HG02943 (cell line): ENCODE measurements at regions not wholly inside any gene's neighbourhood (a gene's known extent, or its start where the extent isn't known, plus 50 kb on each side); places are given as distances from the start of the nearest gene placed in this dataset.
"Not testable (repeated sequence)": the region's sequence is repeated elsewhere in the genome, so short reads cannot be mapped to it uniquely, and the experiment has no call there.

Experiments used
- ATAC-seq: cut with Tn5 transposase; IDR thresholded peaks from one replicate; pipeline ENCODE4 v1.9.1; 2021; ENCODE audit warnings: mild to moderate bottlenecking, low read depth, moderate library complexity; ENCODE audit not compliant: unreplicated experiment

DNA sequence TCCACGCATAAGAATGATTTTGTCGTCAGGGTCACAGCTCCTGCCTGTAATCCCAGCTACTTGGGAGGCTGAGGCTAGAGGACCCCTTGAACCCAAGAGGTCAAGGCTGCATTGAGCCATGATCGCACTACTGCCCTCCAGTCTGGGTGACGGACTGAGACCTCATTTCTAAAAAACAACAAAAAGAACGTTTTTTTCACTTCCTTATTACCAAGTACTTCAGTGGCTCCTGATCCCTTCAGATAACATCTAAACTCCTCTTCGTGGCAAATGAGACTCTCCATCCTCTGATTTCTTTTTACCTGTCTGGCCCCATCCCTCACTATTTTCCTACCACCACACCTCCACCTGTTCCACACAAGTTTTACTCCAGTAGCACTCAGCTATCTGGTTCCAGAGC, 105.4 kb upstream of the TLK1 start:
- ATAC-seq, result no peak

DNA sequence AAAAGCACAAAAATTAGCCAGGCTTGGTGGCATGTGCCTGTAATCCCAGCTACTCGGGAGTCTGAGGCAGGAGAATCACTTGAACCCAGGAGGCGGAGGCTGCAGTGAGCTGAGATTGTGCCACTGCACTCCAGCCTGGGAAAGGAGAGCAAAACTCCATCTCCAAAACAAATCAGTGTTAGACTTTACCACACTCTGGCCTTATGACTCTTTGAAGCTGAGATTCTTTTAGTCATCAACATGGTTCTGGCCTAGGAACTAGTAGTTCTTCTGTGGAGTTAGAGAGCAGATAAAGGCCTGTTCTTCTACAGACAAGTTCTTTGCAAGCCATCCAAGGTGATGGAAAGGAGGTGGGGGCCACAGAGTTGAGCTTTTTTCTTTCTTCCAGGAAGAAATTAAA, 100.8 kb upstream of the TLK1 start:
- ATAC-seq, result not testable (repeated sequence)

DNA sequence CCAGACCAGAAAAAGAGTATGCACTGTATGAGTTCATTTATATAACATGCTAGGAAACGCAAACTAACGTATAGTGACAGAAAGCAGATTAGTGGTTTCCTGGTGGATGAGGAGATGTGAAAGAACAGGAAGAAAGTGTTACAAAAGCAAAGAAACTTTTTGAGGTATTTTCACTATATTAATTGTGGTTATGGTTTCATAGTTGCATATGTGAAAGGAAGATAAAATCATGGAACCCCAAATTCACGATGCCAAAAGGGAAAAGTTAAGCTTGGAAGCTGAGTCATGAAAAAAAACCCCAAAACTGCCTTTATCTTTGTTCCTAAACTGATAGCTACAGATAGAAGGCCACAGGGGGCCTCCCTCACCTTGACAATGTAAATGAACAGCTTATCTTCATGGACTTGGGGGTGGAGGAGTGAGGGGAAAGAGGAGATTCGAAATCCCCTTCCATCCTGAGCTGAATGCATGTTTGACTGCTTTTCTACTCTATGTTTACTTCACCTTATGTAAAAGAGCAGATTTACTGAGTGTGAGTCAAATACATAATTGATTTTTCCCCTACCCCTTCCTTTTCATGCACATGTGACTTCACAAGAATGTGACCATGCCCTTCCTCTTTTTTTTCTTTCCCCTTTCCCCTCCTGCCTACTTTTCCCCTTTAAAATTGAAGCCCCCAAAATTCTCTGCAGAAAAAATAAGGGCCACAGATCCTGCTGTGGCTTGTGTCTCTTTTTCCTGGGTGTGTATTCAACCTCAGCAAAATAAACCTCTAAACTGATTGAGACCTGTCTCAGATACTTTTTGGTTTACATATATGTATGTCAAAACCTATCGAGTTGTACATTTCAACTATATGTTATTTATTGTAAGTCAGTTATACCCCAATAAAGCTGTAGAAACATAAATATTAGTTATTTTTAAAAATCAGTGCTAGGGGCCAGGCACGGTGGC, 100.1 kb upstream of the TLK1 start:
- ATAC-seq, result no peak

DNA sequence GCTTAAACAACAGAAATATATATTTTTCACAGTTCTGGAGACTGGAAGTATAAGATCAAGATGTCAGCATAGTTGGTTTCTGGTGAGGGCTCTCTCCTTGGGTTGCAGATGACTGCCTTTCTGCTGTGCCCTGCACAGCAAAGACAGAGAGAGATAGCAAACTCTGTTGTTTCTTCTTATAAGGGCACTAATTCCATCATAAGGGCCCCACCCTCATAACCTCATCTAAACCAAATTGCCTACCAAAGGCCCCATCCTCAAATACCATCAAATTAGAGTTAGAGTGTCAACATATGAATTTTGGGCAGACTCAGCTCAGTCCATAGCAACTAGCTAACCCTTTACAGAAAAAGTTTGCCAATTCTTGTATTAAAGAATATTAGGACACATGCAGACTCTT, 94.0 kb upstream of the TLK1 start:
- ATAC-seq, result no peak

DNA sequence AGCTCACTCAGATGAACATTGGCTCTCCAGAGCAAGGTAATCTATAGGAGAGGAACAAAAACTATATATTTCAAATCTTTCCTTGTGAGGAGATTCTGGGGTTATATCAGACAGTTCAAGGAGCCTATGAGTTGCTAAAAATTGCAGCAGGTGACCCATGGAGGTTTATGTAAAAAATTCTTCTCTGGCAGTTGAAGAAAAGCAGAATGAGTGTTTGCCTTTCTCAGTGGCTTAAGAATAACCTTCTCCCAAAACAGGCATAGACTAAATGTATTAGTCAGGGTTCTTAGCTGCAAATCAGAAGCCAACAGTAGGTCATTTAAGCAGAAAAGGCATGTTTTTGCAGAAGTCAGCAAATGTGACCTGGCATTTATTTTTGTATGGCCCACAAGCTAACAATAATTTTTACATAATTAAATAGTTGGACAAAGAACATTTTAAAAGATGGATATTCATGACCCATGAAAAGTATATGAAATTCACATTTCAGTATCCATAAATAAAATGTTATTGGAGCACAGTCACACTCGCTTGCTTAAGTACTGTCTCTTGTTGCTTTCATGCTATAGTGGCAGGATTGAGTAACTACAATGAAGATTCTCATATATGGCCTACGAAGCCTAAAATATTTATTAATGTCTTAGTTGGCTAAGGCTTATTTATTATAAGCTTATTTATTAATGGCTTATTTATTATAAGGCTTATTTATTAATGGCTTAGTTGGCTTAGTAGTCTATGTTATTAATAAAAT, 93.4 kb upstream of the TLK1 start:
- no peak for ATAC-seq

DNA sequence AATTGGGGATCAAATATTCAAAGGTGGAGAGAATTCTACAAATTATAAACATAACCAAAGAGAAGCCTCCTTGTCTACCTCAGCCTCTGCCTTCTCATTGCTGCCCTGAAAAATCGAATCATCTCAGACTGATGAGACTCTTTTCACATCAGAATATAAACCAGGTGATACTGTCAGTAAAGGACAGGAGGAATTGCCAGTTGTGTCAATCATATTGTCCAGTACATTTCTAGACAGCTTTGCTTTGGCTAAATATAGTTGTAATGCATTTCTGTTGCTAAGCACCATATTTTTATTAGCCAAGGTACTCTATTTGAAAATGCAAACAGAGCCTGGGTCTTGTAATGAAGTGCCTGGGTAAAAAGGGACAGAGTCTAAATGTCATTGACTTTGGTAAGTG, 92.6 kb upstream of the TLK1 start:
- ATAC-seq, result no peak

DNA sequence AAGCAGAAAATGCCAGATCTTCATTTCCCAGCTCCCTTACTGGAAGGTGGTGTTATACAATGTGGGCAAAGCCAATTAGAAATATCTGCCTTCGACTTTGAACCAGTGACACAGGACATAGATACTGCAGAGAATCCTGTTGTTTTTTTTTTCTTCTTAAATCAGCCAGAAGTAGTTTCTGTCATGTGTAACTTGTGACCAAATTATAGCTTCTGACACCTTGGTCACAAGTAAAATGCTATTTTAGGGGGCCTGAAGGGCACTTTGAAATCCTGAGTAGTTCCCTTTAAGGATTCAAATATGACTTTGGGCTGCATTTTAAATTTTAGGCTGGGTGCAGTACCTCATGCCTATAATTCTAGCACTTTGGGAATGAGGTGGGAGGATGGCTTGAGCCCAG, 89.0 kb upstream of the TLK1 start:
- ATAC-seq, result no peak

DNA sequence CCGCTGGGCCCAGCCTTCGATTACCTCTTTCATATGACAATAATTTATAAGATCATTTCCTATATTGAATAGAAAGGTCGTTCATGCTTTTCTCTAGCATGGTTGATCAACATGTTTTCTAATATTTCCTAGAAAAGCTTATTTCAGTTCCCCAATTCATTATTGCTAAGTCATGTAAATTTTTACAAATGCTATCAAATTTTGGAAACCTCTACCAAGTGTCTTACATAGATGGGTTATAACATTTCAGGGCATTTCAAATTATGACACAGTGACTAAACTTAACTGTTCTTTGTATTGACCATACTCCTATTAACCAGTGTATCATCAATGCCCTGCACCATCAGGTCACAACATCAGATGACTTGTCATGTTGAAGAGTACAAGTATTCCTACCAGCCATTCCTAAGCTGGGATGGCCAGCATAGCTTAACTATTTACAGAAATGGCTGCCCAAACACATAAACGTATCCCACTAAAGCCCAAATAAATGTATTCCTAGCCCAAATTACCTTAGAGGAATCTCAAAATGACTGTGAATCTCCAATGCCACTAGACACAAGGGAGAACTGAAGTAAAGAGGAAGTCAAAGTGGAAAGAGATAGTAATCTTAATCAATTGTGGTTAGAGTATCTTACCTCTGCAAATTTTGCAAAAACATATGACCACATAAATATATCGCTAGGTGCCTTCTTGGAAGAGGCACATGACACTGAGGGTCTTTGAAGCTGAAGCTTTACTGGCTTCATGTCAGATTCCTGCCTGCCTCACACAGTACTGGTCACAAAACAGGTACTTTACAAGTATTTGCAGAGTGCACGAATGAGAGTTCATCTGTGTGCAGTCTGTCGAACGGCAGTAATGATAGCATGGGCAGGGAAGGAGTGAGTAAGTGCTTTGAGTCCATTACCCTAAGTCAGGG, 87.3 kb upstream of the TLK1 start:
- ATAC-seq, result no peak

DNA sequence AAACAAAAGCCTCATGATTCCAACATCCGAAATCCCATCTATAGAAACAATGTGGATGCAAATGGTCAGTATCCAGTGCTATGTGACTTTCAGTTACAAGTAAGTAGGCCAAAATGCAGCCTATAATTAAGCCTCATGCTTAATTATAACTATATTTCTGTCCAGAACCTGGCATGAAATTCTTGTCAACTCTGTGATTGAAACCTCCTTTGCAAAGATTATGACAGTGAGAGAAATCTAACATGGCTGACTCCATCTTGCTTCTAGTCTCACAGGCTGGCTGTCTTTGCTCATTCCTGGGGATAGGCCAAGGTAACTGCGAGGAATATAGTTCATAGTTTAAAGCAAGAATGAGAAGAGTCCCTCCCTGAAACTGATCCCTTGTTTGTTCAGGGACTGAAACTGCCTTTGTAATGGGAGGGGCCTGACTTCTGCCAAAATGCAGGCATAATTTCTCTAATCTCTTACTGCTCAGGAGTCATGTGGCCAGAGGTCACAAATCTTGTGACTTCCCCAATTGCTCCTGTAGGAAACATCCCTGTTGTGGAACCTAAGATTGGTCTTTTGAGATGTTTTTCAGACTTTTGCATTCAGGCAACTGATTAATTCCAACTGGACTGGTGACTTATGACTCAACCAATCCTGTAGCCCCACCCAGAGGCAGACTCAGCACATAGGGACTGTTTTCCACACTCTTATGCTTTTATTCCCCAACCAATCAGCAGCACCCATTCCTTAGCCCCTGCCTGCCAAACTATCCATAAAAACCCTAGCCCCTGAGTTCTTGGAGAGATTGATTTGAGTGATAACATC, 84.5 kb upstream of the TLK1 start:
- ATAC-seq, result no peak

DNA sequence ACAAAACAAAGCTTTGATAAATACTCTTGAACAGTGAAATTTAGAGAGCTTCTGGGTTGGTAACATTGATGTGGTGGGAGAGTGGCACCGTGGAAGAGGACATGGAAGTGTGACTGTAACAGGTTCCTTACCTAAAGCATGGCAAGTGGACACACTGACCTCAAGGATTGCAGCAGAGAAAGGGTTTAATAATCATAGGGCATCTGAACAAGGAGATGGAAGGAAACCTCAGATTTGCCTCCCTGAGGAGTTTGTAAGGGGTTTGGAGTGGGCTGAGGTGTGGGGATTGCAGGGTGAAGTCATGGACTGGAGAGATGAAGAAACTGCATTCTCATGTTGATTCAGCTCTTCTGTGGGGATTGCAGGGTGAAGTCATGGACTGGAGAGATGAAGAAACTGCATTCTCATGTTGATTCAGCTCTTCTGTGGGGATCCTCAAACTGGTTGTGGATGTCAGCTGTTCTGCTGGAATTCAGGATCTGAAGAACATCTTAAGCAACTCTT, 83.8 kb upstream of the TLK1 start:
- no peak for ATAC-seq

DNA sequence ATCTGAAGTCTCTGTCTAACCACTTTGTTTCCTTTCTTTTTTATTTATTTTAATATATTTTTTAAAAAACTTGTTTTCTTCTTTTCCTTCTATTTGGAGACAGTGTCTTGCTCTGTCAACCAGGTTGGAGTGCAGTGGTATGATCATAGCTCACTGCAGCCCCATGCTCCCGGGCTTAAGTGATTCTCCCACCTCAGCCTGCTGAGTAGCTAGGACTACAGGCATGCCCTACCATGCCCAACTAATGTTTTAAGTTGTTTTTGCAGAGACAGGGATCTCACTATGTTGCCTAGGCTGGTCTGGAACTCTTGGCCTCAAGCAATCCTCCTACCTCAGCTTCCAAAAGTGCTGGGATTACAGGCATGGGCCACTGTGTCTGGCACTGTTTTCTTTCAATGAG, 81.1 kb upstream of the TLK1 start:
- no peak for ATAC-seq

DNA sequence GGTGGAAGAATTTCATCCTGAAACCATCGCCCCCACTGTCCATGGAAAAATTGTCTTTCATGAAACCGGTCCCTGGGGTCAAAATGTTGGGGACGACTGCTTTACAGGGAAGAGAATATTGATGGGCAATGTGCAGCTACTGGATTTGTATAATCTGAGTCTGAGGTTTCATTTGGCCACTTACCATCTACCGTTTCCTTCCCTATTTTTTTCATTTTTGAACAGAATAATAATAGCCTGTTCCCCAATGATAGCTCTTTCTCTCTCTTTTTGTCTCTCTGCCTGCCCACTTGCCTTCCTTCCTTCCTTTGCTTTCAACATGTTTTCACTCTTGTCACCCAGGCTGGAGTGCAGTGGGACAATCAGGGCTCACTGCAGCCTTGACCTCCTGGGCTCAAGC, 78.3 kb upstream of the TLK1 start:
- ATAC-seq, result no peak

DNA sequence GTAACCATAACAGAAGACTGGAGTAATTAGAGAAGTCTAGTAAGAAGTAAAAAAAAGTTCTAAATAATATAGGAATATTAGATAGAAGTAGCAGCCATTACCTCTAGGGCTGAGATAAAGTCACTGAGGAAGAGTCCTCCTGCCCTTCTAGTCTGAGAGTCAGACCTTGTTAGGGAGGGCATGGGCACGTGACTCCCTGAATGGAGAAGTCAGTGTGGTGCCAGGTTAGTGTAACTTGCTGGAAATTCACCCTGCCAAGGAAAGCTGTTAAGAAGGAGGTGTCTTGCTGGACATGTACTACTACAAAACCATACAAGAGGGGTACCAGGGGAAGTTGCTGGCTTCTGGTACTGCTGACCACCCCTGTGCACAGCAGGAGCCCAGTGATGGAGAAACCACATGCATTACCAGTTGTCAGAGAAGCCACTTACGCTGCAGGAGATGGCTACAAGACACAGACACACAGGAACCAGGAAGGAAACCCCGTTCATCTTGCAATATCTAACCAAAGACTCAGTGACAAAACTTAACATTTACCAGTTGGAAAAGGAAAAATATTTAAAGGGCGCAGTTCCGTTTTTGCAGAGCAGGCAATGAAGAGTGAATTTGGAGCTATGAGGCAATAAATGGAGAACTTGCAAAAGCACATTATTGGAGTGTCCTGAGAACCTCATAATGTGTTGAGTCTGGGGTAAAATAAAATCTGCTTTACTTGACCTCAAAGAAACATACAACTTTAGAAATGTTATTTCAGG, 77.2 kb upstream of the TLK1 start:
- ATAC-seq, result no peak

DNA sequence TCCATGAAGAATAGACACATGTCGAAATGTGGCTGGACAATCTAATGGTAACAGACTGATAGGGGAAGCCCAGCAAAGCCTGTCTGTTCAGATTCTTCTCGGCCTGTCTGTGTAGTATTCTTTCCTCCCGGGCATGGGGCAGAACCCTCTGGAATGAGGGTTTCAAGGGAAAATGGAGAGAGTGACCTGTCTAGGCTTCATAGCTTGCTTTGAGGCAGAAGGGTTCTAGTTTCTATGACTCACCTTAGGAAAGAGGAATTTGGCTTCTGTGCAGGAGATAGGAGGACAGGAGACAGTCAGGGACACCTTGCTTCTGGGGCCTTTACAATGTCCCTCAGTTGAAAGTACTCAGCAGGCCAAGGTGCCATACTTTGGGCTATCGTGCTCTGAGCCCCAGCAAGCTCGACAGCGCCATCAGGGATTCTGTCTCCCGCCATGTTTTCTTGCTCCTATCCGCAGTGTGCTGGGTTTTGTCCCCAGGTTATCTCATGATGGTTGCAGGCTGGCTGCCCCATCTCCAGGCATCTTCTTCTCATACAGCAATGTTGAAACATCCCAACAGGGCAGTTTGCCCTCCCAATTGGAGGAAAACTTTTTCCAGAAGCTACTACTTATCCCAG, 74.7 kb upstream of the TLK1 start:
- ATAC-seq, result no peak

DNA sequence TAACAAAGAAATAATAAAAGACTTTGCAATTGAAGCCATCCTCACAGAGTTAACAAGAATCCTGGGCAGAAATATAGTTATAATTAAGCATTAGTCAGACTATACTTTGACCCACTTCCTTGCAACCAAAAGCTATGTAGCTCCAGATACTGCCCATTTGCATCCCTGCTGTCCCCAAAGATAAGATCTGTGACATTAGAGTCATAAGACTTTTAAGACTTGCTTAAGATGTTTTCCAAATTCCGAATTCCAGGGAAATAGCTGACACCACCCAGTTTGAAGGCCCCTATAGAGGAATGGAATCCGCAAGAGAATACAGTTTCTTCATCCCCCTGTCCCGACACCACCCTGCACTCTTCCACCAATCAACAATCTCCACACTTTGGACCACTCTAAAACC, 69.5 kb upstream of the TLK1 start:
- ATAC-seq, result no peak

DNA sequence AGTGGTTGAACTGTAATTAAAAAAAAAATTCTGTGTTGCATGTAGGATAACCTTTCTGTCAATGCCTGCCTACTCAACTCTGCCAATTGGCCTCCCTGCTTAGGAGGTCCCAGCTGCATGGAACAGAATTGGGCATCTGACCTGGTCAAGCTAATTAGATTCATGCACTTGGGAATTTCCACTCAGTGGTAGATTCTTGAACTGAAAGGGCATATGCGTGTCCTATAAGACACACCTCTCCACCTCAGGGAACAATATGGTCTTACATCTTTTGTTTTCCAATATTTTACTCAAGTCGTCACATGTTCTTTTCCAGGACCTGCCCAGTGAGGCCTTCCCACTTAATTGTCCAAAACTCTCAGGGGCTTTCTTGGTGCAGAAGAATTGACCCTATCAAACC, 68.1 kb upstream of the TLK1 start:
- ATAC-seq, result no peak

DNA sequence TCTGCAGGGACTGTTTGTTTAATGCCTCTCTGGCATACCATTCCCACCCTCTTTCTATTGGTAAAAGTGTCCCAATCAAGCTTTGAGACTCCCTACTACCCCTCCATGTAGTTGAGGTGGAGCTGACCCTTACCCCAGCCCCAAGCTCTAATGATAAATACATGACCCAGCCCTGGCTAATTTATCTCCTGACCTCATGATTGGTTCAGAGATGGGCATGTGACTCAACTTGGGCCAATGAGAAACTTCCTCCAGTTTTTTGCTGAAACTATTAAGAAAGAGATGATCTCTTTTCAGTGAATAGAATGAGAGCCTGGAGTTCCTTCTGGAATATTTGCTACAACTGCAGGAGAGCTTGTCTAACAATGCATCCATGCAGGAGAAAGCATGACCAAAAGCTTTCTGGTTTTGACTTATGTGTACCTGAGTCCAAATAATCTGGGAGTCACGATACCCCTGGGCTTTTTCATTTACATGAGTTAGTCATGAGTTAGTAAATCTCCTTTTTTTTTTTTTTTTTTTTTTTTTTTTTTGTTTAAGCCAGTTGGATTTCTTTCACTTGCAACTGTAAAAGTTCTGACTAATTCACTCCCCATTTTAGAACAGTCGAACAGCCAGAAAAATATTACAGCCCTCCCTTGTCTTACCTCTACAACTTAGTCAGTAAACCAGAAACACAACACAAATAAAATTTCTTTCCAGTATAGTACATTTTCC, 66.5 kb upstream of the TLK1 start:
- no peak for ATAC-seq

DNA sequence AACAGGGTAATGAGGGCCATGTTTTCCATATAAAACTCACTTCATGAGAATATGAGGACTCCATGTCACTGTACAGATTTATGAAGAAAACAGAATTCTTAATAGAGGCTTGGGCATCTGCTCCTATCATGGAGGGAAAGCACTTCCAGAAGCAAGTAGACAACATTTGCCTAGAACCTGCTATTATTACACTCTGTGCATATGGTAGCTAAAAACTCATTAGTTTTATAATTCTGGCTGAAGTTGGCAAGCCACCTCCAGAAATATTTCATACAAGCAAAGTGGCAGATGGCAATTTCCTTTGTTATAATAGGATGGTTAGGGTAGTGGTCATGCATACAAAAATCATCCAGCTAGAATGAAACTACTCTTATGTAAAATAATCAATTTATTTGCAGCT, 65.8 kb upstream of the TLK1 start:
- ATAC-seq, result no peak
